ENCODE measurements at regions not wholly inside any gene's neighbourhood (a gene's known extent, or its start where the extent isn't known, plus 50 kb on each side); places are given as distances from the start of the nearest gene placed in this dataset.

DNA sequence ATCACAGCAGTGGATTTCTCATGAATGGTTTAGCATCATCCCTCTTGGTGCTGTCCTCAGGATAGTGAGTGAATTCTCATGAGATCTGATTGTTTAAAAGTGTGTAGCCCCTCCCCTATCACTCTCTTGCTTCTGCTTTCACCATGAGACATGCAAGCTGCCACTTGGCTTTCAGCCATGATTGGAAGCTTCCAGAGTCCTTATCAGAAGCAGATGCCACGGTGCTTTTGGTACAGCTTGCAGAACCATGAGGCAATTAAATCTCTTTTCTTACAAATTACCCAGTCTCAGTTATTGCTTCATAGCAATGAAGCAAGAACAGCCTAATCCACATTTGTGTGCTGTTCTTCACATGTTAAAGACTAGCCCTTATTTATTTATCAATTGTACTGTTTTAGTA lies 495.2 kb upstream of the EPHA6 start:
- no peak for TF ChIP-seq POLR2A (IDR thresholded peaks at IDR 0.05)
- TF ChIP-seq, protein P1, sequence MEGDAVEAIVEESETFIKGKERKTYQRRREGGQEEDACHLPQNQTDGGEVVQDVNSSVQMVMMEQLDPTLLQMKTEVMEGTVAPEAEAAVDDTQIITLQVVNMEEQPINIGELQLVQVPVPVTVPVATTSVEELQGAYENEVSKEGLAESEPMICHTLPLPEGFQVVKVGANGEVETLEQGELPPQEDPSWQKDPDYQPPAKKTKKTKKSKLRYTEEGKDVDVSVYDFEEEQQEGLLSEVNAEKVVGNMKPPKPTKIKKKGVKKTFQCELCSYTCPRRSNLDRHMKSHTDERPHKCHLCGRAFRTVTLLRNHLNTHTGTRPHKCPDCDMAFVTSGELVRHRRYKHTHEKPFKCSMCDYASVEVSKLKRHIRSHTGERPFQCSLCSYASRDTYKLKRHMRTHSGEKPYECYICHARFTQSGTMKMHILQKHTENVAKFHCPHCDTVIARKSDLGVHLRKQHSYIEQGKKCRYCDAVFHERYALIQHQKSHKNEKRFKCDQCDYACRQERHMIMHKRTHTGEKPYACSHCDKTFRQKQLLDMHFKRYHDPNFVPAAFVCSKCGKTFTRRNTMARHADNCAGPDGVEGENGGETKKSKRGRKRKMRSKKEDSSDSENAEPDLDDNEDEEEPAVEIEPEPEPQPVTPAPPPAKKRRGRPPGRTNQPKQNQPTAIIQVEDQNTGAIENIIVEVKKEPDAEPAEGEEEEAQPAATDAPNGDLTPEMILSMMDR (IDR thresholded peaks at IDR 0.05 in 4 of 5, conservative IDR thresholded peaks at IDR 0.05 in 1 of 5): no peak

All from gastrocnemius medialis (tissue), 4 donors.